GM23338 (cell line): ENCODE measurements at regions not wholly inside any gene's neighbourhood (a gene's known extent, or its start where the extent isn't known, plus 50 kb on each side); places are given as distances from the start of the nearest gene placed in this dataset.

Source experiments
- ATAC-seq: fragments of 200-7000 bp; cut with Tn5 transposase; 3 replicates; pipeline ENCODE4 v1.9.1; 2020
- DNase-seq: peaks from one replicate; pipeline ENCODE4 v3.0.0-alpha.2; 2015; ENCODE audit warnings: low spot score
- H2AFZ ChIP-seq: fragments of 200-600 bp; sonication (generic); 2 replicates; pipeline ENCODE4 v1.8.0; 2016; ENCODE audit warnings: antibody characterized with exemption, mild to moderate bottlenecking, moderate library complexity
- H3F3A ChIP-seq: fragments of 200-600 bp; sonication (generic); replicated peaks from 2 replicates; pipeline ENCODE4 v1.8.0; 2017; ENCODE audit warnings: antibody characterized with exemption, mixed run types, low read depth
- H3K27ac ChIP-seq: fragments of 200-600 bp; sonication (generic); 2 replicates; pipeline ENCODE4 v1.6.1; 2016; ENCODE audit warnings: low read depth
- H3K27me3 ChIP-seq: fragments of 200-600 bp; sonication (generic); 2 replicates; pipeline ENCODE4 v1.8.0; 2016; ENCODE audit warnings: mild to moderate bottlenecking, mixed run types, moderate library complexity; ENCODE audit not compliant: insufficient read depth
- H3K36me3 ChIP-seq: fragments of 200-600 bp; sonication (generic); 2 replicates; pipeline ENCODE4 v1.8.0; 2016; ENCODE audit warnings: mild to moderate bottlenecking; ENCODE audit not compliant: insufficient read depth
- H3K4me1 ChIP-seq: fragments of 200-600 bp; sonication (generic); 2 replicates; pipeline ENCODE4 v1.8.0; 2016; ENCODE audit warnings: mild to moderate bottlenecking, moderate library complexity; ENCODE audit not compliant: insufficient read depth
- H3K4me2 ChIP-seq: fragments of 200-600 bp; sonication (generic); 2 replicates; pipeline ENCODE4 v1.7.1; 2017; ENCODE audit warnings: mixed run types
- H3K4me3 ChIP-seq: fragments of 200-600 bp; sonication (generic); 2 replicates; pipeline ENCODE4 v1.6.1; 2016; ENCODE audit warnings: mixed run types
- H3K79me2 ChIP-seq: fragments of 200-600 bp; sonication (generic); replicated peaks from 2 replicates; pipeline ENCODE4 v1.8.0; 2017; ENCODE audit warnings: mild to moderate bottlenecking; ENCODE audit not compliant: insufficient read depth
- H3K9me2 ChIP-seq: fragments of 200-600 bp; sonication (generic); 2 replicates; pipeline ENCODE4 v1.8.0; 2017; ENCODE audit not compliant: insufficient read depth
- H4K20me1 ChIP-seq: fragments of 200-600 bp; sonication (generic); replicated peaks from 2 replicates; pipeline ENCODE4 v1.8.0; 2017; ENCODE audit warnings: mild to moderate bottlenecking; ENCODE audit not compliant: insufficient read depth
- H3K27ac Mint-ChIP-seq: 2 replicates; pipeline ENCODE4 v1.8.0; 2020; ENCODE audit warnings: inconsistent platforms, mild to moderate bottlenecking, moderate library complexity, mixed read lengths
- H3K27me3 Mint-ChIP-seq: 3 replicates; pipeline ENCODE4 v1.8.0; 2022; ENCODE audit warnings: low read depth, mild to moderate bottlenecking, moderate library complexity, mixed read lengths, inconsistent platforms; ENCODE audit not compliant: insufficient read depth, poor library complexity
- H3K36me3 Mint-ChIP-seq: 3 replicates; pipeline ENCODE4 v1.8.0; 2021; ENCODE audit warnings: low read depth, mild to moderate bottlenecking, inconsistent platforms, moderate library complexity, mixed read lengths
- H3K4me1 Mint-ChIP-seq: 3 replicates; pipeline ENCODE4 v1.8.0; 2020; ENCODE audit warnings: mild to moderate bottlenecking, inconsistent platforms, mixed read lengths
- H3K4me3 Mint-ChIP-seq: 3 replicates; pipeline ENCODE4 v1.8.0; 2021; ENCODE audit warnings: moderate library complexity, mild to moderate bottlenecking, inconsistent platforms, mixed read lengths
- H3K9me3 Mint-ChIP-seq: 3 replicates; pipeline ENCODE4 v1.8.0; 2020; ENCODE audit warnings: moderate library complexity, mild to moderate bottlenecking, inconsistent platforms, mixed read lengths
- CREB1 ChIP-seq: fragments of 250-450 bp; sonication (Bioruptor Pico); IDR thresholded peaks from 2 replicates; pipeline ENCODE4 v1.5.0; 2020; ENCODE audit warnings: low read depth, mild to moderate bottlenecking, moderate library complexity
- CTCF ChIP-seq, 2 experiments: fragments of 200-600 bp in 1 of 2; sonication (generic) in 1 of 2; conservative IDR thresholded peaks; 2 replicates each; pipeline versions ENCODE4 v1.5.1 to v1.6.1; 2016 to 2017; ENCODE audit warnings: antibody characterized with exemption in 2 of 2, low read depth in 2 of 2, mild to moderate bottlenecking in 2 of 2, moderate library complexity in 1 of 2
- ETS1 ChIP-seq: IDR thresholded peaks from 2 replicates; pipeline ENCODE4 v1.6.1; 2016; ENCODE audit warnings: antibody characterized with exemption
- EZH2 ChIP-seq: fragments of 200-600 bp; sonication (generic); IDR thresholded peaks from one replicate; pipeline ENCODE4 v1.8.0; 2017; ENCODE audit warnings: antibody characterized with exemption, mild to moderate bottlenecking, low read depth; ENCODE audit not compliant: unreplicated experiment
- NANOG ChIP-seq: IDR thresholded peaks from 2 replicates; pipeline ENCODE4 v1.6.1; 2016; ENCODE audit warnings: antibody characterized with exemption, borderline replicate concordance
- STAT1 ChIP-seq: IDR thresholded peaks from one replicate; pipeline ENCODE4 v1.6.1; 2016; ENCODE audit warnings: antibody characterized with exemption; ENCODE audit not compliant: unreplicated experiment
- ZNF331 ChIP-seq: fragments of 250-450 bp; sonication (Bioruptor Pico); IDR thresholded peaks from 2 replicates; pipeline ENCODE4 v1.5.0; 2020; ENCODE audit warnings: low read depth, mild to moderate bottlenecking, moderate library complexity
- ZNF462 ChIP-seq: fragments of 250-450 bp; sonication (Bioruptor Pico); IDR thresholded peaks from 2 replicates; pipeline ENCODE4 v1.5.0; 2020; ENCODE audit warnings: mild to moderate bottlenecking, moderate library complexity

- H3K27me3 Mint-ChIP-seq, result no peaks in the 10 kb centered on the region
- no peak overlapping the region for H3K4me3 ChIP-seq
- no peak overlapping the region; the same call in 1 of the 2 replicates for H3K27ac ChIP-seq
- peak; percentile 75 for ATAC-seq
- H3K4me2 ChIP-seq, result 0 out of 2 replicates have a peak overlapping the region, but pooled peaks have one; percentile 10
- H3K36me3 ChIP-seq, result no peaks in the 10 kb centered on the region
- H3K36me3 Mint-ChIP-seq, result no peaks in the 10 kb centered on the region
- no peaks in the 10 kb centered on the region for H3K9me3 Mint-ChIP-seq
- peaks cover 25% of the 10 kb centered on the region for H3K4me1 ChIP-seq
- no peaks in the 10 kb centered on the region for H4K20me1 ChIP-seq
- no peaks in the 10 kb centered on the region for H3K79me2 ChIP-seq
- TF ChIP-seq CREB1 (CRISPR knock-in tag) (no peak), ETS1 (no peak)
- H3K4me3 Mint-ChIP-seq, result no peak overlapping the region
- H2AFZ ChIP-seq, result peak overlapping the region; percentile 17
- H3K27ac Mint-ChIP-seq, result no peak overlapping the region; the same call in 1 of the 2 replicates
- DNase-seq, result peak; percentile 23
- no peaks in the 10 kb centered on the region for H3K27me3 ChIP-seq
- H3K4me1 Mint-ChIP-seq, result peaks cover 25% of the 10 kb centered on the region
- no peaks in the 10 kb centered on the region for H3K9me2 ChIP-seq
- H3F3A ChIP-seq, result no peaks in the 10 kb centered on the region
Measured at GRCh38 chr13:31468114-31468902, 268.5 kb downstream of the B3GLCT start.

GRCh38 chr13:31469377-31469776, 269.6 kb downstream of the B3GLCT start:
- Histone ChIP-seq H2AFZ (no peak overlapping the region), H3K4me2 (no peak overlapping the region), H3K36me3 (no peaks in the 10 kb centered on the region), H3K4me1 (peaks cover 18% of the 10 kb centered on the region), H3K9me2 (no peaks in the 10 kb centered on the region), H3K79me2 (no peaks in the 10 kb centered on the region), H3K27me3 (no peaks in the 10 kb centered on the region), H3K4me3 (no peak overlapping the region), H3F3A (no peaks in the 10 kb centered on the region), H3K27ac (no peak overlapping the region), H4K20me1 (no peaks in the 10 kb centered on the region)
- ATAC-seq, result no peak
- no peaks in the 10 kb centered on the region for H3K36me3 Mint-ChIP-seq
- no peaks in the 10 kb centered on the region for H3K27me3 Mint-ChIP-seq
- H3K9me3 Mint-ChIP-seq, result no peaks in the 10 kb centered on the region
- no peak overlapping the region for H3K4me3 Mint-ChIP-seq
- H3K27ac Mint-ChIP-seq, result no peak overlapping the region
- H3K4me1 Mint-ChIP-seq, result peaks cover 18% of the 10 kb centered on the region
- no peak for DNase-seq
- no peak for TF ChIP-seq EZH2
- TF ChIP-seq ETS1, result no peak
- TF ChIP-seq ZNF331 (CRISPR knock-in tag), result no peak
- TF ChIP-seq STAT1, result no peak
- no peak for TF ChIP-seq NANOG
- no peak for TF ChIP-seq CTCF (conservative IDR thresholded peaks at IDR 0.05; ENCODE audit: low read depth in 2 of 2)
- no peak for TF ChIP-seq ZNF462 (CRISPR knock-in tag)
